Dermis microvascular lymphatic vessel endothelial cell (primary cell): ENCODE measurements at regions not wholly inside any gene's neighbourhood (a gene's known extent, or its start where the extent isn't known, plus 50 kb on each side); places are given as distances from the start of the nearest gene placed in this dataset.

Experiments
- DNase-seq, 2 donors: peaks; one replicate each; pipeline versions ENCODE4 v3.0.0 to v3.0.0-alpha.2; 2010; ENCODE audit warnings: low read depth in 2 of 2

DNA sequence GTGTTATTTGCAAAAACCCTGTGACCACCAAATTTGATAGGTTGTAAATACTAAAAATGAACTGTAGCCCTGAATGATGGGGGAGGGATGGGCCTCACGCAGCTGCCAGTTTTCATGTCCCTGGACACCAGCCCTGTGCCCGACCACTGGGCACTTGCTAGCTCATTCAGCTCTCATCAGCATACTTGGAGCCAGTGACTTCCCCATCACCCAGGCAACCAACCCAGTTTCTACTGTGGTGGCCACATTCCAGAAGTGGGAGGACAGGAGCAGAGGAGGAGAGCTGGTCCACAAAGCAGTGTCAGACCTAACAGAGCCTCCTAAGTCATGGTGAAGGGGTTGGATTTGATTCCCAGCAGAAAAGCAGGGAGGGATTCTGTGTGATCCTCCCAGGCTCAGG, 128.2 kb downstream of the CPEB2 start:
- no peak for DNase-seq

DNA sequence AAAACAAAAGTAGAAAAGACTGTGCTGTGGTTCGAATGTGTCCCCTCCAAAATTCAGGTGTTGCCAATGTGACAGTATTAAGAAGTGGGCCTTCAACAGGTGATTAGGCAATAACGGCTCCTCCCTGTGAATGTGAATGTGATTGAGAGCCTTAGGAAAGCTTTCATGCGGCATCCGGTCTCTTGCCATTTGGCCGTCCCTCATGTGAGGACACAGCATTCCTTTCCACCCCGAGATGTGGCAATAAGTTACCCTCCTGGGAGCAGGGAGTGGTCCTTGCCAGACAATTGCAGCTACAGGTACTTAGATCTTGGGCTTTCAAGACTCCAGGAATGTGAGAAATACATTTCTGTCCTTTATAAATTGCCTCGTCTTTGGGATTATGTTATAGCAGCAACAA, 129.3 kb downstream of the CPEB2 start:
- DNase-seq: no peak

GRCh38 chr4:15132739-15133138, 130.5 kb downstream of the CPEB2 start:
- peak; percentile 86 to 96 for DNase-seq

DNA sequence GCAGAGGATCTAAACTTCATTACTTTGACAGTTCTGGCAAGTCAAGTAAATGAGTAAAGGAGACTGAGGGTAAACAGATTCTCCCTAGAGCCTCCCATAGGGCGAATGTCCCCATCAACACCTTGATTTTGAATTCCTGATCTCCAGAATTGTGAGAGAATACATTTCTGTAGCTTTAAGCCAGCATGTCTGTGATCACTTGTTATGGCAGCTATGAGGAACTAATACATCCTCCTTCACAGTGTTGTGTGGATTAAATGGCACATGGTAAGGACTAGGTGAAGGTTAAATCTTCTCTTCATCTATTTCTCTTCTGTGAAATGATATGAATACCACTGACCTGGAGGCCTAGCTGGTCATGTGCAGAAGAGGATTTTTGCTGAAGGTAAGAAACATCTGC, 137.3 kb downstream of the CPEB2 start:
- no peak for DNase-seq

- no peak for DNase-seq
Observed at GRCh38 chr4:15142201-15142600, 139.9 kb downstream of the CPEB2 start.

DNA sequence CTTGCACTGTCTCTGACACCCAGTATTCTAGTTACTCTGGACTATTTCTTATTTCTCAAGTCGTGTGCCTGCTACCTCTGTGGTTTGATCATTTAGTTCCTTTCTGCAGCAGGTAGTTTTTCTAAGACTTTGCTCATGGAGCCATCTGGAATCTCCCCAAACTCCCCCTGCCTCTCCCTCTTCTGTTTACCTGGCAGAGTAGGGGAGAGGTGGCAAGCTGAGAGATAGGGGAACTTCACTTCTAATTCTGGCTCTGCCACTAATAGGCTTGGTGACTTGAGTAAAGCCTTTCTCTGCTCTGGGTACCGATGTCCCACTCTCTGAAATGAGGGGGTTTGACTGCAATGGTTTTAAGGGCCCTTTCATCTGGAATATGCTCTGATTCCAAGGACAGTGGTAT, 141.3 kb downstream of the CPEB2 start:
- no peak for DNase-seq

- DNase-seq: no peak
Observed at GRCh38 chr4:15144249-15144966, 142.1 kb downstream of the CPEB2 start.

GRCh38 chr4:15144967-15145295, 142.7 kb downstream of the CPEB2 start:
- DNase-seq: no peak

DNA sequence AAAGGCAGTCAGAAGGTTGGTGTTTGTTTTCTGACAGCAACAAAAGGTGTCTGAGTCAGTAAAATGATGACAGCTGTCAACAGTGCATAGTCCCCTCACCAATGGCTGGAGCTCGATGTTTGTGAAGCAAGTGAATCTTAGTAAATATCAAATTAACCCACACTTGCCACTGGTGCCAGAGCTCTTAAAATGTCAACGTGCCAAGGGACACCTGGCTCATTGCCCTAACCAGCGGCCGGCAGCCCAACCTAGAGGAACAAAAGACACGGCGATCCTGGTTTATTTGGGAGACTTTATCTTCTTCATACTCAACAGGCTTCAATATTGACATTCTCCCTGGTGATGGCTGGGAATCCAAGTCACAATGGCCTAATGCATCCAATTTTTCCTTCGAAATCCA, 143.4 kb downstream of the CPEB2 start:
- DNase-seq: no peak

GRCh38 chr4:15147714-15148113, 145.4 kb downstream of the CPEB2 start:
- DNase-seq: no peak

- no peak for DNase-seq
Observed at GRCh38 chr4:15148199-15148598, 145.9 kb downstream of the CPEB2 start.

DNA sequence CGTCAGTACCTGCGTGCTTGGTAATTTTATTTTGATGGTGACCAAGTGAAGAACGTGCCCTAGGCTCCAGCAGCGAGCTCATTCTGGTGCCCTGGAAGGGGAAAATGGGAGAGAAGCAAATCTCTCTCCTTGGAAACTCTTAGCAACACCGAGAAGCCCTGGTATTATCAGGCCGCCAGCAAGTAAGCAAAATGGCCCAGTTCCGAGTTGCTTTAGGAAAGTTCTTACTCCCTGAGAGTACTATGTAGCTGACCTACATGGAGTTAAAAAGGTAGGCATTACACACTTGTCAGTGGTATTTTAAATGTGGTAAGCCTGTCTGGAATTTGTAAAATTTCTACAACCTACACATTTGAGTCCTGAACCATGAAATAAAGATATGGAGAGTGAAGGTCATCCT, 146.4 kb downstream of the CPEB2 start:
- DNase-seq: no peak

- DNase-seq: no peak
Observed at GRCh38 chr4:15149234-15149838, 147.1 kb downstream of the CPEB2 start.

GRCh38 chr4:15149839-15150592, 147.7 kb downstream of the CPEB2 start:
- peak; percentile 52 to 70 for DNase-seq

- DNase-seq: no peak
Observed at GRCh38 chr4:15150631-15151030, 148.3 kb downstream of the CPEB2 start.

DNA sequence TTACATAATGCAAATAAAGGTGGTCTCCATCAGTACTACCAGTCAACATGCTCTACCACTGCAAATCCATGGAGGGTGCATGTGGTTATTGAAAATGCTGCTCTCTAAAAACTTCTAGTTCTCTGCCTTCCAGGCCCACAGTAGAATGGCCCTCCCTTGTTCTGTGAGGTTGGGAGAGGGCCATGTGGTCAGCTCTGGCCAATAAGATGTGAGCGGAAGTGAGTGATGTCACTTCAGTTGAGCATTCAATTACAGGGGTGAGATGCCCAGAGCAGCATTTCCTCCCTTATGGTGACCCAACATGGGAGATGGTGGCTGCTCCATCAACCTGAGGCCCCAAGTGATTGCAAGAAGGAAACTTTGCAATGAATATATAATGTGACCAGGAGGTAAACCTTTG, 148.8 kb downstream of the CPEB2 start:
- DNase-seq: no peak

DNA sequence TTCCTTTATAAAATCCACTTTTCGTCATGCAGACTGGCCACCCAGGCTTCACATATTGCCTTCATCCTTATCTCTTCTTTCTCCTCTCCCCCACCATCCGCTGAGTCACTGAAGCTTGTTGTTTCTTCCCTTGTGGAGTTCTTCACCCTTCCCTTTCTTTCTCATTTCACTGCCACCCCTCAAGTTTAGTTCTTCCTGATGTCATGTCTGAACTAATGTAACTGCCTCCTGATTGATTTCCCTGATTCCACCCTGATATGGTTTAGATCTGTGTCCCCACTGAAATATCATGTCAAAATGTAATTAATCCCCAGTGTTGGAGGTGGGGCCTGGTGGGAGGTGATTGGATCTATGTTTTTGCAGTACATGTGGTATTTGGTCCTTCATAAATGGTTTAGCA, 151.4 kb downstream of the CPEB2 start:
- DNase-seq: no peak

GRCh38 chr4:15158406-15159091, 156.3 kb downstream of the CPEB2 start:
- DNase-seq: no peak

DNA sequence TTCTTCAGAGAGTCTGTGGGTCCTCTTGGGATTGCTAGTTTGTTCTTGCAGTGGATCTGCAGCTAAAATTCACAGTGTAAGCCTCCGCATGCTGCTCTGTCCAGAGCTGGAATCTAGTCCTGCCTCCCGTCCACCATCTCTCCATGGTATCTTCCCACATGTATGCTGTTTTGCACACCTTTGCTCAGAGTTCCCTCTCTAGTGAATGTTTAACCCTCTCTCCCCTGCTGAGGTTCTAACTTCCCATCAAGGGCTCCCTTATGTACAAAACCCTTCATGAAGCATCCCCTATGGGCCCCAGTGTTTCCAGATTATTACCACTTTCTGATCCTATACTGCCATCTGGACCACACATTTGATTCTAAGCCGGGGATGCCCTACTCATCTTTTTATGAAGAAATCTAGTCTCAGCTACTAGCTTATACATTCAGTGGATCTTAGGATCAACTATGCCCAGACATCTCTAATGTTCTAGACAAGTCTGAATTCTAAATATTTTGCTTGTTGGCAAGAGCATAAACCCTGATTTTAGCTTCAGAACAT, 157.3 kb downstream of the CPEB2 start:
- DNase-seq: no peak

DNA sequence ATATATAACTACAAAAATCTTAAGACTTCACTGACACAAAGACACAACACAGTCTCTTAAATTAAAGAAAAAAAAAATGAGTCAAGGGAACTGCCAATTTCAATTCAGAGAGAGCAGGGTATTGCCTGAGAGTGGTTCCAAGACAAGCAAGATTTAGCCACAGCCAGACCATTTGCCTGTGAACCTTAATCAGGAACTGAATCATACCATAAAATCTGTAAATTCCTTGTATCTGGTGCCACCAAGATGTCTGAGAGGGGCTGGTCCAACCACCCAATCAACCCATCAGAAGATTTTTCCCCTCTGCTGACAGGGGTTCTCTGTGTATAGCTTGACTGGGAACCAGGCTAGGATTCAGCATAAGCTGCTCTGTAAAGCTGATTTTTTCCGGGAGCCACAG, 159.2 kb downstream of the CPEB2 start:
- no peak for DNase-seq

DNA sequence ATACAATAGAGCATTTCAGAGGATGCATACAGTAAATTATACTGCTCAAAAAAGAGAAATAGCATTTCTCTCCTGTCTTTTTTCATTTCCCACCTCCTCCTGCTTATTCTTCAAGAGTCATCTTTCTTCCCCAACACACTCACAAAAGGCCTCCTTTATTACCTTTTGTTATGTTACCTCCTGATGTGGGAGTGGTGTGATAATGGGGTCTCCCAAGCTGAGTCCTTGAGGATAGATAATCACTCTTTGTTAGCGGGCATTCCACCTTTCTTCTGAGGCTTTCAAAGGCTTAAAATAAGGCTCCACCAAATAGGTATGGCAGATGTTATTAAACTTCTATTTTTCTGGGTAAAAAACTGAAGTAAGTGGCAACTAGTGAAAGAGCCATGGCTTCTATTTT, 159.8 kb downstream of the CPEB2 start:
- no peak for DNase-seq
